B cell (primary cell): ENCODE measurements at regions not wholly inside any gene's neighbourhood (a gene's known extent, or its start where the extent isn't known, plus 50 kb on each side); places are given as distances from the start of the nearest gene placed in this dataset.

Experiments
- ATAC-seq: fragments of 200-7000 bp; cut with Tn5 transposase; one replicate; pipeline ENCODE4 v1.10.0; 2021; ENCODE audit warnings: low read depth, mild to moderate bottlenecking, moderate number of reproducible peaks, moderate library complexity
- CTCF ChIA-PET: fragments of 350-600 bp; sonication (Branson Sonifier 250); formaldehyde crosslinking; loops from one replicate; lab custom pipeline; 2021; ENCODE audit warnings: antibody characterized with exemption, inconsistent platforms; lab: Charles Lee
- POLR2A ChIA-PET: fragments of 350-600 bp; sonication (Branson Sonifier 250); formaldehyde crosslinking; loops from one replicate; lab custom pipeline; 2021; ENCODE audit warnings: antibody characterized with exemption; lab: Charles Lee
- DNase-seq: peaks from one replicate; pipeline ENCODE4 v3.0.0; 2013
- H2AFZ ChIP-seq: 2 replicates; pipeline ENCODE4 v1.6.1; 2012; ENCODE audit warnings: mild to moderate bottlenecking, low read depth, low read length; ENCODE audit not compliant: insufficient read depth, poor library complexity, severe bottlenecking
- H3K27ac ChIP-seq, 2 donors: 1 replicate in 1 of 2; 2 replicates in 1 of 2; pipeline ENCODE4 v1.5.1; 2012 to 2013; ENCODE audit warnings: low read length in 2 of 2, mild to moderate bottlenecking in 2 of 2, moderate library complexity in 1 of 2
- H3K27me3 ChIP-seq, 4 experiments: fragments of 200-600 bp in 1 of 4; sonication (generic) in 1 of 4; replicated peaks in 1 of 4; 1 replicate in 2 of 4; 2 replicates in 2 of 4; pipeline versions ENCODE4 v1.6.1 to v1.7.0; 2013 to 2016; ENCODE audit warnings: low read length in 3 of 4, mild to moderate bottlenecking in 2 of 4, mixed read lengths in 1 of 4, moderate library complexity in 1 of 4; ENCODE audit not compliant: insufficient read depth in 4 of 4, control insufficient read depth in 3 of 4; ENCODE audit errors: control extremely low read depth in 1 of 4
- H3K36me3 ChIP-seq, 2 experiments: replicated peaks in 1 of 2; 1 replicate in 1 of 2; 2 replicates in 1 of 2; pipeline versions ENCODE4 v1.6.1 to v1.7.1; 2013; ENCODE audit warnings: low read length in 1 of 2; ENCODE audit not compliant: insufficient read depth in 2 of 2, control insufficient read depth in 1 of 2; ENCODE audit errors: control extremely low read depth in 1 of 2, extremely low read depth in 1 of 2
- H3K4me1 ChIP-seq, 2 donors: fragments of 200-600 bp in 1 of 2; sonication (generic) in 1 of 2; 1 replicate in 1 of 2; 2 replicates in 1 of 2; pipeline versions ENCODE4 v1.5.1 to v1.6.1; 2013 to 2017; ENCODE audit warnings: low read length in 2 of 2; ENCODE audit not compliant: control insufficient read depth in 2 of 2, insufficient read depth in 2 of 2
- H3K4me2 ChIP-seq: replicated peaks from 2 replicates; pipeline ENCODE3; 2012; ENCODE audit warnings: mild to moderate bottlenecking, low read depth, low read length; ENCODE audit not compliant: poor library complexity, severe bottlenecking
- H3K4me3 ChIP-seq, 5 experiments: fragments of 200-600 bp in 1 of 5; sonication (generic) in 1 of 5; 1 replicate in 3 of 5; 2 replicates in 2 of 5; pipeline versions ENCODE4 v1.5.1 to v1.7.0; 2011 to 2016; ENCODE audit warnings: low read length in 4 of 5, mild to moderate bottlenecking in 4 of 5, low read depth in 2 of 5, control low read depth in 1 of 5, moderate library complexity in 1 of 5; ENCODE audit not compliant: insufficient read depth in 1 of 5; ENCODE audit errors: control extremely low read depth in 1 of 5, extremely low read depth in 1 of 5
- H3K79me2 ChIP-seq: fragments of 200-600 bp; sonication (generic); one replicate; pipeline ENCODE4 v1.6.0; 2016; ENCODE audit warnings: low read length; ENCODE audit not compliant: control insufficient read depth, insufficient read depth
- H3K9ac ChIP-seq: fragments of 200-600 bp; sonication (generic); 2 replicates; pipeline ENCODE4 v1.6.1; 2017; ENCODE audit warnings: mild to moderate bottlenecking, low read length, moderate library complexity
- H3K9me3 ChIP-seq, 3 donors: one replicate each; pipeline versions ENCODE4 v1.6.1 to v1.7.1; 2013; ENCODE audit warnings: low read length in 2 of 3; ENCODE audit not compliant: control insufficient read depth in 2 of 3, insufficient read depth in 1 of 3; ENCODE audit errors: control extremely low read depth in 1 of 3
- H4K20me1 ChIP-seq: 2 replicates; pipeline ENCODE4 v1.6.0; 2012; ENCODE audit warnings: mild to moderate bottlenecking, low read length; ENCODE audit not compliant: insufficient read depth, control insufficient read depth, poor library complexity, severe bottlenecking
- H3K27ac Mint-ChIP-seq: one replicate; pipeline ENCODE4 v1.8.0; 2021; ENCODE audit warnings: mixed read lengths
- H3K27me3 Mint-ChIP-seq: one replicate; pipeline ENCODE4 v1.8.0; 2021; ENCODE audit warnings: mixed read lengths
- H3K4me1 Mint-ChIP-seq: one replicate; pipeline ENCODE4 v1.8.0; 2021; ENCODE audit warnings: mixed read lengths
- H3K4me3 Mint-ChIP-seq: one replicate; pipeline ENCODE4 v1.8.0; 2021; ENCODE audit warnings: mixed read lengths
- H3K9me3 Mint-ChIP-seq: one replicate; pipeline ENCODE4 v1.8.0; 2022; ENCODE audit warnings: mixed read lengths; ENCODE audit not compliant: insufficient read depth
- CTCF ChIP-seq: fragments of 200-600 bp; IDR thresholded peaks from one replicate; pipeline ENCODE4 v1.8.0; 2022; ENCODE audit warnings: antibody characterized with exemption, mild to moderate bottlenecking
- EZH2 ChIP-seq: IDR thresholded peaks from 2 replicates; pipeline ENCODE4 v1.6.1; 2012; ENCODE audit warnings: borderline replicate concordance, low read depth, mild to moderate bottlenecking, moderate library complexity, low read length; ENCODE audit not compliant: insufficient read depth, poor library complexity, severe bottlenecking
- WGBS: methylation state at CpG from one replicate; pipeline ENCODE4 v1.1.5; 2013; ENCODE audit warnings: missing lambda C conversion rate; ENCODE audit not compliant: insufficient coverage; 5-methylcytosine and 5-hydroxymethylcytosine counted together
- intact Hi-C: fragments of 100-400 bp; cut with micrococcal nuclease; formaldehyde crosslinking; loops from one replicate; pipeline ENCODE4 v1.10.0; 2022

- H3K4me3 Mint-ChIP-seq = no peak overlapping the region
- POLR2A ChIA-PET = no interaction called here
- Histone ChIP-seq H3K79me2 (no peaks in the 10 kb centered on the region), H3K4me1 (no peaks in the 10 kb centered on the region), H3K36me3 (no peaks in the 10 kb centered on the region), H3K9ac (no peak overlapping the region), H4K20me1 (no peaks in the 10 kb centered on the region), H3K4me2 (no peak overlapping the region), H3K4me3 (no peak overlapping the region), H3K9me3 (no peaks in the 10 kb centered on the region), H3K27me3 (no peaks in the 10 kb centered on the region), H2AFZ (no peak overlapping the region), H3K27ac (no peak overlapping the region)
- no peak overlapping the region for H3K27ac Mint-ChIP-seq
- ATAC-seq (no peak), DNase-seq (no peak)
- no peaks in the 10 kb centered on the region for H3K4me1 Mint-ChIP-seq
- intact Hi-C loops = no loop called here
- TF ChIP-seq EZH2 (no peak), CTCF (no peak)
- CTCF ChIA-PET = no interaction called here
- H3K9me3 Mint-ChIP-seq = peaks cover 3% of the 10 kb centered on the region
- H3K27me3 Mint-ChIP-seq = no peaks in the 10 kb centered on the region
These were observed 1680.3 kb upstream of the PIK3C3 start for GRCh38 chr18:40274618-40275196.

DNA sequence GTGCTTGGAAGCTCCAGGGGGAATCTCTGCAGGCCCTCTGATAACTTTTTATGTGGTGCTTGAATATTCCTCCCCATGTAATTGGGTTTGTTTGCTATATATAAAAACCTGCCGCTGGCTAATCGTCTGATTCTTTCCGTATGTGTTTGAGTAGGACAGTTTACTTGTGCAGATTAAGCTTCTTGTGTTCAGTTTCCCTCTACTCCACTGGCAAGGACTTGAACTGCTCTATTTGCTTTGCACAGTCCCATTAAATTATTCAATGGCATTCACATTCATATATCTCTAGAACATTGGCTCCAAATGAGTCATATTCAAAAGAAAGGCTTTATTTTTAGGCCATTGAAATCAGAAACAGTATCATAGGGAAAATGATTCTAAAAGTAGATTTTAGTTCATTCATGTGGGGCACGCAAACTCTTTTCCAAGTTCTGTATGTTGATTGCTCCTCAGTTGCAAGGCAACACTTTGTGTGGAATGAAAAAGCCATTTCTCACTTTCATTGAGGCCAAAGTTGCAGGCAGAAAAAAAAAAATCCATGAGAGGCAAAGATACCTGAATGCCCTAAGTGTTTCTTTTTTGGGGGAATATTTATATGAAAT, 1682.3 kb upstream of the PIK3C3 start:
- Histone ChIP-seq H4K20me1 (no peaks in the 10 kb centered on the region), H2AFZ (no peak overlapping the region), H3K79me2 (no peaks in the 10 kb centered on the region), H3K4me1 (no peaks in the 10 kb centered on the region), H3K4me3 (no peak overlapping the region), H3K27me3 (no peaks in the 10 kb centered on the region), H3K9me3 (no peaks in the 10 kb centered on the region), H3K9ac (no peak overlapping the region), H3K36me3 (no peaks in the 10 kb centered on the region), H3K27ac (no peak overlapping the region), H3K4me2 (no peak overlapping the region)
- DNase-seq = no peak
- Mint-ChIP-seq H3K9me3 (peaks cover 5% of the 10 kb centered on the region), H3K4me1 (no peaks in the 10 kb centered on the region), H3K4me3 (no peak overlapping the region), H3K27me3 (no peaks in the 10 kb centered on the region), H3K27ac (no peak overlapping the region)
- ChIA-PET CTCF (no interaction called here), POLR2A (no interaction called here)
- TF ChIP-seq EZH2 (no peak), CTCF (no peak)
- no peak for ATAC-seq
- intact Hi-C loops = no loop called here
- 100% methylated on average over 1 of the region's 4 CpGs for WGBS
